ENCODE measurements at regions not wholly inside any gene's neighbourhood (a gene's known extent, or its start where the extent isn't known, plus 50 kb on each side); places are given as distances from the start of the nearest gene placed in this dataset.

DNA sequence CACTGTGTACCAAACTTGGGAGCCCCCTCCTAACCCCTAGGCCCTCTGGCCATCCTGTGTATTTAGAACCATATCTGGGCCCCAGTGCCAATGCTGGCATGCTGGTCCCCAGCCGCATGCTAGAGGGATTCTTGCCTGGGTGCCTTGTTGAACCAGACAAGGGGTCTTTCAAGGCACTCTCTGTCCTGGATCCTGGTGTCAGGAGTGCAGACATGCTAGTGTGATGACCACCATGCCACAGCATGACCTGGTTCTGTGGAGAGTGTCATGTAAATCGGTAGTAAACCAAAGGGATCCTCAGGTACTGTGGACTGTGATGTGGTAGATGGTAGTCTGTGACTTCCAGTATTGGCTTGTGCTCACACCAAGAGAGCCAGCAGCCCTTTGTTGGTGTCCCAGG, 222.2 kb upstream of the PODXL start:
- TF ChIP-seq, protein P1, sequence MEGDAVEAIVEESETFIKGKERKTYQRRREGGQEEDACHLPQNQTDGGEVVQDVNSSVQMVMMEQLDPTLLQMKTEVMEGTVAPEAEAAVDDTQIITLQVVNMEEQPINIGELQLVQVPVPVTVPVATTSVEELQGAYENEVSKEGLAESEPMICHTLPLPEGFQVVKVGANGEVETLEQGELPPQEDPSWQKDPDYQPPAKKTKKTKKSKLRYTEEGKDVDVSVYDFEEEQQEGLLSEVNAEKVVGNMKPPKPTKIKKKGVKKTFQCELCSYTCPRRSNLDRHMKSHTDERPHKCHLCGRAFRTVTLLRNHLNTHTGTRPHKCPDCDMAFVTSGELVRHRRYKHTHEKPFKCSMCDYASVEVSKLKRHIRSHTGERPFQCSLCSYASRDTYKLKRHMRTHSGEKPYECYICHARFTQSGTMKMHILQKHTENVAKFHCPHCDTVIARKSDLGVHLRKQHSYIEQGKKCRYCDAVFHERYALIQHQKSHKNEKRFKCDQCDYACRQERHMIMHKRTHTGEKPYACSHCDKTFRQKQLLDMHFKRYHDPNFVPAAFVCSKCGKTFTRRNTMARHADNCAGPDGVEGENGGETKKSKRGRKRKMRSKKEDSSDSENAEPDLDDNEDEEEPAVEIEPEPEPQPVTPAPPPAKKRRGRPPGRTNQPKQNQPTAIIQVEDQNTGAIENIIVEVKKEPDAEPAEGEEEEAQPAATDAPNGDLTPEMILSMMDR (conservative IDR thresholded peaks at IDR 0.05; ENCODE audit: low read length): no peak
- TF ChIP-seq EZH2phosphoT487 (IDR thresholded peaks at IDR 0.05; ENCODE audit: borderline replicate concordance): no peak
